ENCODE measurements at regions not wholly inside any gene's neighbourhood (a gene's known extent, or its start where the extent isn't known, plus 50 kb on each side); places are given as distances from the start of the nearest gene placed in this dataset.
A peak's percentile ranks its signal among the peaks of the same experiment; 100 is the strongest.

GRCh38 chr15:68871507-68871906 lies 50.8 kb upstream of the ANP32A start:
- Histone ChIP-seq H3K4me3 (no peak overlapping the region), H3K4me1 (peaks cover 0 to 12% of the 10 kb centered on the region in 2 donors), H3K27me3 (no peaks in the 10 kb centered on the region), H3K27ac (no peak overlapping the region), H3K36me3 (no peaks in the 10 kb centered on the region), H3K9me3 (no peaks in the 10 kb centered on the region)
- no peak for DNase-seq (ENCODE audit: low spot score)
- TF ChIP-seq CTCF (IDR thresholded peaks at IDR 0.05) = no peak

DNA sequence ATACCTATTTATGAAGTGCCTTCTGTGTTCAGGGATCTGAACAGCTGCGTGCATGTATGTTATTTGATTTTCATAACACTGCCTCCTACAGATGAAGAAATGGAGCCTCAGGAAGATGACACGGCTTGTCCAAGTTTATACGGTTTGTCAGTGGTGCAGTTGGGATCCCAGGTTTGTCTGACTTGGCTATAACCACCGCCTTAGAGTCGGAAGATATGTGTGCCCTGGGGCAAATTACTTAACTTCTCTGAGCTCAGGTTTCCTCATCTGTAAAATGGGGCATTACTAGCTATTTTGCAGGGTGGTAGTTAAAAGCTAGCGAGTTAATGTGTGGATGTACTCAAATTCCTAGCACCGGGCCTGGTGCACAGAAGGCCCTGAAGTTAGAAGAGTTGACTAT lies 54.1 kb upstream of the ANP32A start:
- no peak for TF ChIP-seq CTCF (IDR thresholded peaks at IDR 0.05)
- H3K27me3 ChIP-seq = no peaks in the 10 kb centered on the region
- H3K36me3 ChIP-seq = no peaks in the 10 kb centered on the region
- no peak for DNase-seq (ENCODE audit: low spot score)
- peaks cover 0 to 12% of the 10 kb centered on the region in 2 donors for H3K4me1 ChIP-seq
- H3K9me3 ChIP-seq = no peaks in the 10 kb centered on the region
- H3K4me3 ChIP-seq = no peak overlapping the region
- H3K27ac ChIP-seq = no peak overlapping the region

GRCh38 chr15:68875377-68876116 lies 54.8 kb upstream of the SPESP1 start:
- TF ChIP-seq CTCF (IDR thresholded peaks at IDR 0.05) = peak; percentile 79 to 91
- Histone ChIP-seq H3K27ac (no peak overlapping the region), H3K4me1 (peaks cover 0 to 12% of the 10 kb centered on the region in 2 donors), H3K27me3 (no peaks in the 10 kb centered on the region), H3K9me3 (no peaks in the 10 kb centered on the region), H3K4me3 (peak overlapping the region; percentile 25 to 43), H3K36me3 (no peaks in the 10 kb centered on the region)
- DNase-seq (ENCODE audit: low spot score) = peak; percentile 96

- peaks cover 0 to 12% of the 10 kb centered on the region in 2 donors for H3K4me1 ChIP-seq
- no peak for DNase-seq (ENCODE audit: low spot score)
- H3K27ac ChIP-seq = no peak overlapping the region
- TF ChIP-seq CTCF (IDR thresholded peaks at IDR 0.05) = no peak
- no peaks in the 10 kb centered on the region for H3K27me3 ChIP-seq
- no peak overlapping the region for H3K4me3 ChIP-seq
- H3K36me3 ChIP-seq = no peaks in the 10 kb centered on the region
- no peaks in the 10 kb centered on the region for H3K9me3 ChIP-seq
Observed at GRCh38 chr15:68877626-68878025, 52.7 kb upstream of the SPESP1 start.

DNA sequence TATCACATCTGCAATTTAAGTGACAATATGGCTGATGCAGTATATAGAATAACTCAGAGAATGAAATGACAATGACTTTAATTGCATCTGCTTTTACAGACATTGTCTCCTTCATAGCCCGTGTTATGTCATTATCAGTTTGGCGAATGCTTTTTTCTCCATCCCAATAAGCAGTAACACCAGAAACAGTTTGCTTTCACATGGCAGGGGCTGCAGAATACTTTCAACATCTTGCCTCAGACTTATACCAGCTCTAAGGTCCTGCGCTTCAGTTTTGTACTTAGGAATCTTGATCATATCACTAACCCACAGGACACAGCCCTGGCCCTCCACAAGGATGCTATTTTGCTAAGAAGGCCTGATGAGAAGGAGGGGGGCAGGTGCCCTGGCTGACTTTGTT lies 49.9 kb upstream of the SPESP1 start:
- no peak for DNase-seq (ENCODE audit: low spot score)
- no peak for TF ChIP-seq CTCF (IDR thresholded peaks at IDR 0.05)
- no peak overlapping the region for H3K4me3 ChIP-seq
- no peaks in the 10 kb centered on the region for H3K9me3 ChIP-seq
- H3K36me3 ChIP-seq = no peaks in the 10 kb centered on the region
- no peak overlapping the region for H3K27ac ChIP-seq
- H3K4me1 ChIP-seq = peaks cover 0 to 8% of the 10 kb centered on the region in 2 donors
- no peaks in the 10 kb centered on the region for H3K27me3 ChIP-seq

Data from right atrium auricular region (tissue), 2 donors.